ENCODE measurements at regions not wholly inside any gene's neighbourhood (a gene's known extent, or its start where the extent isn't known, plus 50 kb on each side); places are given as distances from the start of the nearest gene placed in this dataset.

DNA sequence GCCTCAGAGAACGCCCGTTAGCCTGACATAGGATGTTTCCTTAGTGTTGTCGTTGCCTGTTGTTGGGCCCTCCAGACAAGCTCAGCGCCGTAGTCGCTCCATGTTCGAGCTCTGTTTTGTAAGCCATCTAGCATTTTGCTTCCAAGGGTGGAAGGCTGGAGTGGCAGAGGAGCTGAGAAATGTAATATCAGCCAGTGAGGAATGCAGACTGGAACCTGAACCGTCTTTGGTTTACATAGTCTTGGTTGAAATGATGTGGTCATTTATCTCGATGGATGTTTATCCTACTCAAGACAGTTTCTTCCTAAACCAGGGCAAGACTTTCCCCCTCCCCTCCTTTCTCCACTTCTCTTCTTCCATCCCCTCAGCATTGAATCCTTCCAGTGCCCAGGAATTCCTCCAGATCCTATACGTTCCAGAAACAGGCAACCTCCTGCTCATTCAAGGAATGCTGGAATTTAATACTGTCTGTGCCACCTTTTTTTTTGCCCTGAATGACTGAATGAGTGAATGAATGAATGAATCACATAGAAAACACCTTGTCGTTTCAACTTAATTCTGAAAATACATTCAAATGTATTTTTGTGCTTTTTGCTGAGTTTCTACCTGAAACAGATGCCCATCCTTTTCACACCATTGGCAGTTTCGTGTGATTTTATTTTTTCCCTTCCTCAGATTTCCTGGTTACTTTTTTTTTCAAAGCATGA, 109.5 kb upstream of the MBNL2 start:
- H3K27ac ChIP-seq (ENCODE audit: low read depth, low read length), result no peak overlapping the region
- no peak overlapping the region for H3K9ac ChIP-seq (replicated peaks in 1 of 4; ENCODE audit: extremely low read depth in 1 of 4, low read depth in 3 of 4, low read length in 3 of 4)
- WGBS, 2 experiments (ENCODE audit: extremely low coverage in 1 of 2, insufficient coverage in 1 of 2, insufficient read length in 1 of 2, insufficient replicate concordance in 2 of 2, low coverage in 1 of 2, low lambda C conversion rate in 2 of 2, missing lambda C conversion rate in 1 of 2), result 86% methylated on average over 12 of the region's 12 CpGs; no CpG with 5 or more reads in 1 of the 2 experiments
- H3K4me2 ChIP-seq (ENCODE audit: insufficient read depth in 1 of 2, low read depth in 2 of 2, low read length in 2 of 2), result no peak overlapping the region
- H3K27me3 ChIP-seq (replicated peaks in 1 of 4; ENCODE audit: control insufficient read depth in 3 of 4, extremely low read depth in 1 of 4, insufficient read depth in 3 of 4, low read length in 3 of 4), result no peaks in the 10 kb centered on the region
- no peak overlapping the region for H4K8ac ChIP-seq (ENCODE audit: extremely low read depth, insufficient read depth, low read length)
- H3K79me2 ChIP-seq (ENCODE audit: control insufficient read depth in 1 of 2, insufficient read depth in 2 of 2, low read length in 2 of 2), result no peaks in the 10 kb centered on the region
- no peak overlapping the region for H2AFZ ChIP-seq (ENCODE audit: low read length)
- H3K4ac ChIP-seq (replicated peaks; ENCODE audit: insufficient read length, low read depth, low read length), result no peak overlapping the region
- no peak overlapping the region for H4K5ac ChIP-seq (ENCODE audit: insufficient read length, low read depth, low read length)
- no peak overlapping the region for H3K14ac ChIP-seq (ENCODE audit: insufficient read length)
- DNase-seq (ENCODE audit: low read depth in 1 of 2, low spot score in 2 of 2) (no peak), FAIRE-seq (no peak)
- H3K79me1 ChIP-seq (ENCODE audit: low read depth, low read length), result no peaks in the 10 kb centered on the region
- H3K4me1 ChIP-seq (replicated peaks in 1 of 4; ENCODE audit: control insufficient read depth in 3 of 4, insufficient read depth in 4 of 4, low read length in 3 of 4), result no peaks in the 10 kb centered on the region; a peak in 1 of 7 replicates
- TF ChIP-seq SUZ12 (IDR thresholded peaks at IDR 0.05; ENCODE audit: low read length) (no peak), SIX5 (IDR thresholded peaks at IDR 0.05; ENCODE audit: low read depth, low read length) (no peak)
- TF ChIP-seq, protein P1, sequence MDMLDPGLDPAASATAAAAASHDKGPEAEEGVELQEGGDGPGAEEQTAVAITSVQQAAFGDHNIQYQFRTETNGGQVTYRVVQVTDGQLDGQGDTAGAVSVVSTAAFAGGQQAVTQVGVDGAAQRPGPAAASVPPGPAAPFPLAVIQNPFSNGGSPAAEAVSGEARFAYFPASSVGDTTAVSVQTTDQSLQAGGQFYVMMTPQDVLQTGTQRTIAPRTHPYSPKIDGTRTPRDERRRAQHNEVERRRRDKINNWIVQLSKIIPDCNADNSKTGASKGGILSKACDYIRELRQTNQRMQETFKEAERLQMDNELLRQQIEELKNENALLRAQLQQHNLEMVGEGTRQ (IDR thresholded peaks at IDR 0.05; ENCODE audit: low read length), result no peak
- CTCF ChIA-PET (ENCODE audit: partially characterized antibody), result interaction anchor here (0.6 to 13.0 kb wide), 9 partner anchors 12 to 247 kb away, joined by 3 to 105 read pairs (median 6); no protein-coding TSS in a partner anchor
- no peak overlapping the region for H4K91ac ChIP-seq (replicated peaks; ENCODE audit: insufficient read length, low read length)
- no peak overlapping the region for H2BK15ac ChIP-seq (ENCODE audit: low read length)
- POLR2A ChIA-PET (ENCODE audit: partially characterized antibody), result no interaction called here
- no peaks in the 10 kb centered on the region for H4K20me1 ChIP-seq (replicated peaks in 1 of 2; ENCODE audit: control insufficient read depth in 1 of 2, insufficient read depth in 2 of 2, low read length in 2 of 2)
- no peak overlapping the region for H3K23ac ChIP-seq (ENCODE audit: insufficient read length)
- no peak overlapping the region for H3K4me3 ChIP-seq (ENCODE audit: extremely low read depth in 1 of 4, insufficient read depth in 2 of 4, low read depth in 3 of 4, low read length in 4 of 4)
- H2BK20ac ChIP-seq (ENCODE audit: low read length), result no peak overlapping the region
- no peak overlapping the region for H3K56ac ChIP-seq (replicated peaks; ENCODE audit: insufficient read length, low read depth, low read length)
- no peak overlapping the region for H2BK12ac ChIP-seq (ENCODE audit: low read depth, low read length)
- no peak overlapping the region for H2BK5ac ChIP-seq (ENCODE audit: low read depth, low read length)
- H3K23me2 ChIP-seq (ENCODE audit: low read depth, low read length), result no peaks in the 10 kb centered on the region
- no peak overlapping the region for H2BK120ac ChIP-seq (replicated peaks; ENCODE audit: low read depth, low read length)
- no peak overlapping the region for H3K18ac ChIP-seq (ENCODE audit: extremely low read depth, low read length)
- H3K36me3 ChIP-seq (ENCODE audit: control insufficient read depth in 2 of 4, insufficient read depth in 4 of 4, low read length in 3 of 4), result no peaks in the 10 kb centered on the region
- no peaks in the 10 kb centered on the region for H3K9me3 ChIP-seq (ENCODE audit: insufficient read depth in 2 of 2, low read depth in 1 of 2, low read length in 1 of 2)
- H2AK5ac ChIP-seq (ENCODE audit: low read depth, low read length), result peak overlapping the region; percentile 19; the same call in 1 of the 2 replicates
